Neural cell (in vitro differentiated cells): ENCODE measurements at regions not wholly inside any gene's neighbourhood (a gene's known extent, or its start where the extent isn't known, plus 50 kb on each side); places are given as distances from the start of the nearest gene placed in this dataset.

Experiments
- H2AFZ ChIP-seq: fragments of 200-600, 300-800 bp; sonication (generic), shearing (Covaris generic); 2 replicates; pipeline ENCODE4 v1.6.0; 2014; ENCODE audit warnings: low read depth, mild to moderate bottlenecking, antibody characterized with exemption, low read length, moderate library complexity
- H3F3A ChIP-seq: fragments of 200-600 bp; shearing (Covaris generic); 2 replicates; pipeline ENCODE4 v1.6.1; 2016; ENCODE audit warnings: mild to moderate bottlenecking, moderate library complexity, mixed read lengths, antibody characterized with exemption, low read length; ENCODE audit not compliant: insufficient read depth, poor library complexity, severe bottlenecking
- H3K27ac ChIP-seq: fragments of 200-600, 300-800 bp; sonication (generic), shearing (Covaris generic); 2 replicates; pipeline ENCODE4 v1.5.1; 2014; ENCODE audit warnings: mild to moderate bottlenecking, low read length, moderate library complexity
- H3K27me3 ChIP-seq: fragments of 300-800, 200-600 bp; sonication (generic), shearing (Covaris generic); 2 replicates; pipeline ENCODE4 v1.6.0; 2014; ENCODE audit warnings: mild to moderate bottlenecking, low read depth, low read length, moderate library complexity; ENCODE audit not compliant: insufficient read depth
- H3K36me3 ChIP-seq: fragments of 300-800, 200-600 bp; sonication (generic), shearing (Covaris generic); 2 replicates; pipeline ENCODE4 v1.5.1; 2014; ENCODE audit warnings: mild to moderate bottlenecking, antibody characterized with exemption, low read length, moderate library complexity; ENCODE audit not compliant: insufficient read depth
- H3K4me2 ChIP-seq: fragments of 300-800, 200-600 bp; sonication (generic), shearing (Covaris generic); 2 replicates; pipeline ENCODE4 v1.6.0; 2014; ENCODE audit warnings: mild to moderate bottlenecking, low read length
- H3K4me3 ChIP-seq: fragments of 300-800, 200-600 bp; sonication (generic), shearing (Covaris generic); 2 replicates; pipeline ENCODE4 v1.5.1; 2014; ENCODE audit warnings: mild to moderate bottlenecking, low read length, moderate library complexity
- H3K79me2 ChIP-seq: fragments of 200-600 bp; shearing (Covaris generic); replicated peaks from 2 replicates; pipeline ENCODE4 v1.6.0; 2014; ENCODE audit warnings: mild to moderate bottlenecking, low read length, moderate library complexity; ENCODE audit not compliant: insufficient read depth
- H3K9ac ChIP-seq: fragments of 300-800, 200-600 bp; sonication (generic), shearing (Covaris generic); 2 replicates; pipeline ENCODE4 v1.6.1; 2016; ENCODE audit warnings: mild to moderate bottlenecking, low read length, mixed read lengths
- H3K9me2 ChIP-seq: fragments of 200-600 bp; shearing (Covaris generic); 2 replicates; pipeline ENCODE4 v1.6.1; 2016; ENCODE audit warnings: mild to moderate bottlenecking, low read length, mixed read lengths; ENCODE audit not compliant: insufficient read depth
- H3K9me3 ChIP-seq: fragments of 200-600, 300-800 bp; sonication (generic), shearing (Covaris generic); 2 replicates; pipeline ENCODE4 v1.6.1; 2016; ENCODE audit warnings: mild to moderate bottlenecking, mixed run types, low read length, moderate library complexity, mixed read lengths
- H4K20me1 ChIP-seq: fragments of 200-600 bp; shearing (Covaris generic); 2 replicates; pipeline ENCODE4 v1.6.1; 2016; ENCODE audit warnings: mild to moderate bottlenecking, mixed run types; ENCODE audit not compliant: insufficient read depth
- CTCF ChIP-seq: fragments of 450-650 bp; IDR thresholded peaks from 2 replicates; pipeline ENCODE4 v1.5.1; 2014; ENCODE audit warnings: antibody characterized with exemption, mild to moderate bottlenecking, moderate library complexity; ENCODE audit not compliant: poor library complexity, severe bottlenecking
- EP300 ChIP-seq: fragments of 450-650 bp; conservative IDR thresholded peaks from 2 replicates; pipeline ENCODE4 v1.6.1; 2014; ENCODE audit warnings: antibody characterized with exemption, mild to moderate bottlenecking, moderate library complexity; ENCODE audit not compliant: poor library complexity, severe bottlenecking
- EZH2 ChIP-seq: fragments of 200-600, 300-800 bp; shearing (Covaris generic), sonication (generic); IDR thresholded peaks from 2 replicates; pipeline ENCODE4 v1.6.1; 2014; ENCODE audit warnings: antibody characterized with exemption, low read length, borderline replicate concordance, mild to moderate bottlenecking; ENCODE audit not compliant: insufficient read depth, poor library complexity, severe bottlenecking
- MXI1 ChIP-seq: fragments of 450-650 bp; conservative IDR thresholded peaks from 2 replicates; pipeline ENCODE4 v1.6.1; 2014; ENCODE audit warnings: antibody characterized with exemption, mild to moderate bottlenecking; ENCODE audit not compliant: poor library complexity, severe bottlenecking
- POLR2AphosphoS5 ChIP-seq: IDR thresholded peaks from 2 replicates; pipeline ENCODE4 v1.6.1; 2012
- RAD21 ChIP-seq: fragments of 450-650 bp; conservative IDR thresholded peaks from 2 replicates; pipeline ENCODE4 v1.6.1; 2014; ENCODE audit warnings: antibody characterized with exemption, mild to moderate bottlenecking, moderate library complexity
- REST ChIP-seq: IDR thresholded peaks from 2 replicates; pipeline ENCODE4 v1.6.1; 2012; ENCODE audit warnings: borderline replicate concordance
- SMC3 ChIP-seq: fragments of 450-650 bp; conservative IDR thresholded peaks from 2 replicates; pipeline ENCODE4 v1.6.1; 2014; ENCODE audit warnings: antibody characterized with exemption, mild to moderate bottlenecking, moderate library complexity; ENCODE audit not compliant: poor library complexity
- TAF1 ChIP-seq: IDR thresholded peaks from 2 replicates; pipeline ENCODE4 v1.6.1; 2012; ENCODE audit warnings: low read depth

- no peak overlapping the region for H3K4me3 ChIP-seq
- no peaks in the 10 kb centered on the region for H3K9me3 ChIP-seq
- H3F3A ChIP-seq = no peaks in the 10 kb centered on the region
- H3K27ac ChIP-seq = no peak overlapping the region
- H3K9ac ChIP-seq = no peak overlapping the region
- no peaks in the 10 kb centered on the region for H3K9me2 ChIP-seq
- no peak for TF ChIP-seq POLR2AphosphoS5
- no peak for TF ChIP-seq CTCF
- no peak for TF ChIP-seq EZH2
- TF ChIP-seq REST = no peak
- no peak for TF ChIP-seq MXI1
- TF ChIP-seq RAD21 = no peak
- TF ChIP-seq SMC3 = no peak
- no peak for TF ChIP-seq TAF1
- no peak for TF ChIP-seq EP300
- H3K36me3 ChIP-seq = no peaks in the 10 kb centered on the region
- H4K20me1 ChIP-seq = no peaks in the 10 kb centered on the region
- H3K27me3 ChIP-seq = no peaks in the 10 kb centered on the region
- H2AFZ ChIP-seq = no peak overlapping the region
- no peaks in the 10 kb centered on the region for H3K79me2 ChIP-seq
- no peak overlapping the region for H3K4me2 ChIP-seq
Observed at GRCh38 chr21:14748662-14749061, 202.5 kb upstream of the SAMSN1 start.

GRCh38 chr21:14744368-14744767, 198.3 kb upstream of the SAMSN1 start:
- no peaks in the 10 kb centered on the region for H3K27me3 ChIP-seq
- H3K27ac ChIP-seq = no peak overlapping the region
- no peak overlapping the region for H3K4me3 ChIP-seq
- no peaks in the 10 kb centered on the region for H3F3A ChIP-seq
- no peaks in the 10 kb centered on the region for H4K20me1 ChIP-seq
- H3K9ac ChIP-seq = no peak overlapping the region
- no peaks in the 10 kb centered on the region for H3K79me2 ChIP-seq
- no peaks in the 10 kb centered on the region for H3K9me3 ChIP-seq
- TF ChIP-seq POLR2AphosphoS5 (no peak), RAD21 (no peak), CTCF (no peak), EP300 (no peak), EZH2 (no peak), MXI1 (no peak), TAF1 (no peak), SMC3 (no peak), REST (no peak)
- no peak overlapping the region for H2AFZ ChIP-seq
- no peak overlapping the region for H3K4me2 ChIP-seq
- no peaks in the 10 kb centered on the region for H3K9me2 ChIP-seq
- H3K36me3 ChIP-seq = no peaks in the 10 kb centered on the region
